HG02973 (cell line): ENCODE measurements at regions not wholly inside any gene's neighbourhood (a gene's known extent, or its start where the extent isn't known, plus 50 kb on each side); places are given as distances from the start of the nearest gene placed in this dataset.
"Not testable (repeated sequence)": the region's sequence is repeated elsewhere in the genome, so short reads cannot be mapped to it uniquely, and the experiment has no call there.

Source experiments
- ATAC-seq: cut with Tn5 transposase; IDR thresholded peaks from one replicate; pipeline ENCODE4 v1.9.1; 2021; ENCODE audit warnings: moderate library complexity; ENCODE audit not compliant: unreplicated experiment

DNA sequence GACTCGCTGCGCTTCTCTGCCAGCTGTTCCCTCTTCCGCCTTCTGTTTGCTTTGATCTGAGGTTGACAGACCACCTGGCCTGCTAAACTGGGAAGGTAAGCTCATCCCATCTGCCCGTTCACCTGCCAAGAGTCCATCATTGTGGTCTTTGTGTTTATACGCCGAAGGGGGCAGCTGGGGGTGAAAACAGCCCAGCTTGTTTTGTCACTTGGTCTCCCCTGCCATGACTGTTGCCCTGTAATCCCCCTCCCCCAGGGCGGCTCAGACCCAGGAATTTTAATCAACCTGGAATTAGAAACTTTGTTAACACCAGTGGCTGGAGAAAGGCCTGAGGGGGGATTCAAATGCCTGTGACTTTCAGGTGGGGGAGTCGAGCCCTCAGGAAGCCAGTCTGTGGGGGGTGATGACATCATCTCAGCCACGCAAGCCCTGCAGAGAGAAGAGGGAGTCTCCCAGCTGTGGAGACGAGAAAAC lies 333.3 kb downstream of the BCOR start:
- ATAC-seq: no peak

DNA sequence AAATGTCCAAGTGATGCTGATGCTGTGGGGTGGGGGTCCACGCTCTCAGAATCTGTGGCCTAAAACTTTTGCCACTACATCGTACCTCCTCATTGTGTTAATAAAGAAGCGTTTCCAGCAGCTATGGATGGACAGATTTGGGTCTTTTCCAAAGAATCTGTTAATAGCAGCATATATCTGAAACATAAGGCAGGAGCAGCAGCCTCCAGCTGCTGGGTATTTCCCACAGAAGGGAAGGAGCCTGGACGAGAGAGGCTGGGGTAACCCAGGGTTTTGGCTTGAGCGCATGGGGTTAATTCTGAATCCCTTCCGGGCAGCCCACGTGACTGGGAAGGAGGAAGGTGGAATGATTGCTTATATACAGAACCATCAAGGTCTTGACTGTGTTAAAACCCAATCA lies 332.4 kb downstream of the BCOR start:
- ATAC-seq: no peak

DNA sequence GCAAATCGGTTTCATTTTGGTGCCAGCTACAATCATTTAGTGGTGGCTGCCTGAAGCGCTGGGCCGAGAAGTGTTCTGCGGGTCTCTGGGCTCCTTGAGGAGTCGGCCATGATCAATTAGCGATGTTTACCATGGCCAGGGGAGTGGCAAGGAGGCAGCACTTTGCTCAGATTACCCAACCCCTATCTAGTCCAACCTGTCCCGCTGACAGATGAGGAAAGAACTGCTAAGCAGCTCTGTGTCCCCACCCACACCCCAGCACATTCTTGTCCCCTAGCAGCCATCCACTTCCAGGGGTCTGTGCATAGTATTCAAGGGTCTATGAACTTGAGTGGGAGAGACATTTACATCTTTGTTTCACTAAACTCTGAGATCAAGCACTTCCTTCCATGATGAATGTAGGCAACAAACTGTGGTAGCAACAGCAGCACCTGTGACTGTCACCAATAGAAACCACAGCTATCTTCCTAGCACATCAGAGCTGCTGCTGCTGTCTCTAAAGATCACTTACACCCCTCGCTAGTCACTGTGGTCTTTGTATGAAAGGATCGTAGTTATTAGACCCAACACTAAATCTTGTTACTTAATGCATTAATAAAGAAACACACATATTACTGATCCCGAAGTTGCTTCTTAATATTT lies 331.6 kb downstream of the BCOR start:
- ATAC-seq: no peak

DNA sequence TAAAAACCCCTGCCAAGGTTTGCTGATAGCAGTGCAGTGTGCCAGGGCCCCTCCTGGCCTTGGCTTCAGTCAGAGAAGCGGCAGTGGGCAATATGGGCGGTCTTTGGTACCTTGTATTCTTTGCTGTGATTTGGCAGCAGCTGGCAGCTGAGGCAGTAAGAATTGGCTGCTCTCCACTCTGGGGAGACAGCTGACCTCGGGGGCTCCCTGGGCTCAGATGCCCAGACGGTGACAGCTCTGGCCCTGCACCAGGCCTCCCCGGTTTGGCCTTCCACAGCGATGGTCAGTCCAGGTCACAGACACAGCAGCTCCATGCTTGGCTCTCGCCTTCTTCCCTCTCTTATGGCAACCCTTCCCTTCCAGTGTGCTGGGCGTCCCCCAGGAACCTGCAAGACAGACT lies 330.9 kb downstream of the BCOR start:
- ATAC-seq: no peak

DNA sequence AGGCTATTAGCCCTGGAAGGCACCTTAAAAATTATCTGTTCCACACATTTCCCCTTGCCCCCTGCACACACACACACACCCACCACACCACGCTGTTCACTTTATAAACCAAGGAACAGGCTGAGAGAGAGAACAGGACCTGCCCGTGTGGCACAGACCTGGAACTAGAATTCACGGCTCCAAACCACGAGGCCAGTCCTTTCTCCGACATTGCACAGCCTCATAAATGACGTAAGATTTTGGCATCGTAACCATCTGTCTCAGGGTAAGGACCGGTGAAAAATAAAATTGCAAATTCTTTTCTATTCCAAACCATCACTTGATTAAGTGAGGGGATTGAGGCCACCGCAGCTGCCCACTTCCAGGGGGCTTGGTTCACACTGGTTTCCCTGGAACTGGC lies 330.3 kb downstream of the BCOR start:
- no peak for ATAC-seq

DNA sequence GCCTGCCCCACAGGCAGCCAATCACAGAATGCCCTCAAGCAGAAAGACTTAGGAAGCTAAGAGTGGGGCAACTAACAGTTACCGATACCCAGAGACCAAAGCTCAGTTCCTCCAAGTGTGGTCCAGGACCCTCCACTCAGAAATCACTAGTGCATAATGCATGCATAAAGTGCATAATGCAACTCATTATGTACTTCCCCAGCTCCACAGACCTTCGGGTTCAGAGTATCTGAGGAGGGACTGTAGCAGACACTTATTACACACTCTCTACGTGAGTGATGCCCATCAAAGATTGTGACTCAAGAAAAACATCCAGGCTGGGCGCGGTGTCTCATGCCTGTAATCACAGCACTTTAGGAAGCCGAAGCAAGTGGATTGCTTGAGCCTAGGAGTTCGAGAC lies 328.0 kb downstream of the BCOR start:
- ATAC-seq: no peak

DNA sequence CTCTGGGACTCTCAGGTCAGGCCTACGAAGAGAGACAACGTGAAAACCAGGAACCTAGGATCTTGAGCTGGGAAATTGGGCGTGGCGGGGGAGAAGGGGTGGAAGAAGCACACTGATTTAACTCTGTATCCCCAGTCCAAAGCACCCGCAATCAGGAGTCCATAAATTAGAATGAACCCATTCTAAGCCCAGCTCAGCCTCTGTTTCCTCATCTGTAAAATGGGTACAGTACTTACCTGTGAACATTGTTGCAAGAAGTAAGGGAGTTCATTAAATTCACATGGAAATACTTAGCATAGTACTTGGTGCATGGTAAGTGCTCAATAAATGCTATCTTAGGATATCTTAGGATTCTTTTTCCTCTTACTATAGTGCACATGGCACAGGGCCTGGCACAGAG lies 326.7 kb downstream of the BCOR start:
- no peak for ATAC-seq

DNA sequence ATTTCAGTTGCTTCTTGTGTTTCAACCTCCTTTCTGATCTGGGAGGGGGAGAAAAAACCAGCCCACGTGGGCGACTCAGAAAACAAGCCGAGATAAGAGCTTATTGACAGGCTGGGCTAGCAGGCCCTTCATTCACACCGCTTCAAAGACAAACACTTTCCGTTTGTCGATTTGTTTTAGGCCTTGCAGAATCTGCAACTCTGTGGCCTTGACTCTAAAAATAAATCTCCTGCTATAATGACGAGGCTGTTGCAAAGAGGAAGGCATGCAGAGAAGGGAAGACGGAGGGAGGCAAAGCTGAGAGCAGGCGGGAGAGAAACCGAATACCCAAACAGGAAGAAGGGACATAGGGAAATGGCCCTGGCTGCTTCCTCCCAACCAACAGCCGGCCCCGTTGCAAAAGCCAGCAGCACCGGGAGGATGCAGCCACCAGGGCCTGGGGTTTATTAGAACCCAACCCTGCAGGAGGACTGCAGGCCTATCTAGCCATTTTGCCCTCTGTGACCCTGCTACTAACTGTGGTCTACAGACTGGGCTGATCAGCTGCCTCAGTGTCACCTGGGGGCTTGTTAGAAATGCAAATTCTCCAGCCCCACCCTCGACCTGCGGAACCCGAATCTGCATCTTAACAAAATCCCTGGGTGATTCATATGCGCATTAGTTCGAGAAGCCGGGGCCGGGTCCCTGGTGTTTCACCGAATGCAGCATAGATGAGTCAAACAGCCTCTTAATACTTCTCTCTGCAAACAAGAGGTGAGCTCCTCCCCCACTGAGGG lies 325.5 kb downstream of the BCOR start:
- ATAC-seq: no peak

DNA sequence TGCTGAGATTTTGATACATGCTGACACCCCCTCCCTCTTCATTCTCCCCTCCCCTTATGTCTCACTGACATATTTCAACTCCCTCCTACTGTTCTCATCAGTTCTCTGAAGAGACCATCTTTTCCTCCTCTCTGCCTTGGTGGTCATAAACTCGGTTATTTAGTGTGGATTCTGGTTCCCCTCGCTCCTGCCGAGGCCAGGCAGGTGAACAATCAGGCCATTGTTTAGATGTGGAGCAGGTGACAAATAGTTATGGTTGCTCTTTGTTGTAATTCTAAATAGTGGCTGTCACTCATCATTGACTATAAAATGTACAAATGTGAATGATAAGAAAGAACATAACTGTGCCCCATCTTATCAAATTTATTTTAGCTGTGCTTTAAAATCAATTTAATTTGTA lies 324.6 kb downstream of the BCOR start:
- ATAC-seq: no peak

DNA sequence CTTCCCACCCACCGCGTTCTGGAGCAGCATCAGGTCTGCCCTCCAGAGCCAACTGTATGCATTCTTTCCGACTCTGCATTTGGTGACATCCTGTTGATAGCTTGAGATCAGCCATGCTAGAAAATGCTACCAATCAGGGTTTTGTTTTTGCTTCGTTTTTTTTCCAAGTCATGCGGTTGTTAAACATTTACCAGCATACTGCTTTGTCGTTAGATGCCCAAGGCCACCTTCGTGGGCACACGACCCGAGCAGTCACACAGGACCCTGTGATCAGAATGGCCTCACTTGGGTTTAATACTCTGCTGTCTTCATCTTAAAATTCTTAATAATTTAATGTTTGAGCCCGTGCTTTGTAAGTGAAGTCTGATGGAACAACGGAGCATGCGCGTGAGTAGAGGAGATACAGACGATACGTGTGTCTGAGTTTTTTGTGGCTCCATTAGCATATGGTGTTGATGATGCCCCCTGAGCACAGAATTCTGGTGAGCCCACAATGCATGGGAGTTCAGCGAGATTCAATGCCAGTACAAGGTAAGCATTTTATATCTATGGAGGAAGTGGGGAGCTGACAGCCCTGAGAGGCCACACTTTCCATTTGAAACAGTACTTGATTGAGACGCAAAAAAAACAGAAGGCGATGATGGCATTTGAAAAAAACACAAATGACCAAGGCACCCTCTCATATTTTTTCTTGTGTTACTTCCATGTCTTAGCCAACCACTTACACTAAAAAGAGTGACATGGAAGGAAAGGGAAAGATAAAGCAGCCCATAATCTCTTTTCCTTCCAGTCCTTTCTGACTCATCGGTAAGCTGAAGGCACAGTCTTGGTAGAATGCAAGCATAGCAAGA lies 323.6 kb downstream of the BCOR start:
- ATAC-seq: no peak

DNA sequence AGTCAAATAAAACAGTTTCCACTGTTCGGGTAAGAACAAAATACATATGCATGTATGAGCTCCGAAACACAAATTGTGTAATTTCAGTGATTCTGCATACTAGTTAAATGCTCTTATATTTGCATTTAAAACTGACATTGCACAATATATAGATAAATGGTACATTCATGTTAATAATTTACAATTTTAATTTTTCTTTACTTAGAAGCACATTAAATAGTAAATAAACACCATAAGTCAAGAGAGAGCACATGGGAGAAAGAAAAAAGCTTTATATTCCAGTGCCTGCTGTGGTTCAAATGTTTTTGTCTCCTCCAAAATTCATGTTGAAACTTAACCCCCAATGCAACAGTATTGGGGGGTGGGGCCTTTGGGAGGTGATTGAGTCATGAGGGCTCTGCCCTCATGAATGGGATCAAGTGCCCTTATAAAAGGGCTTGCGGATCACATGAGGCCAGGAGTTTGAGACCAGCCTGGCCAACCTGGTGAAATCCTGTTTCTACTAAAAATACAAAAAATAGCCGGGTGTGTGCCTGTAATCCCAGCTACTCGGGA lies 322.9 kb downstream of the BCOR start:
- no peak for ATAC-seq

DNA sequence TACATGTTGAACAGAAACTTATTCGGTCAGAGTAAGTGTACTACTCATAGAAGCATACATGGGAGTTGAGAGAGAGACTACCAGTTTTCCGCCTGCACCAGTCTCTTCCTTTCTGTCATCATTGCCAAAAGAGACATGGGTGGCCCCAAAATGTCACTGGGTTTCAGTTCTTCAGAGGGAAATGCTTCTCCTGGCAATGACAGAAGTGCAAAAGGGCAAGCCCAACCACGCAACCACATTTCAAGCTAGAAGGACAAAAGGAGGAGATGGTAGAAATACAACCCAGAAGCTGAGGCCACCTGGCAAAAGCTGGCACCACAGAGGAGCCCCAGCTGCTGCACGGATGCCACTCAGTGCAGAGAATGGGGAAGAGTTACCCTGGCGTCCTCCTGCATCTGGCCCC lies 320.1 kb downstream of the BCOR start:
- no peak for ATAC-seq

DNA sequence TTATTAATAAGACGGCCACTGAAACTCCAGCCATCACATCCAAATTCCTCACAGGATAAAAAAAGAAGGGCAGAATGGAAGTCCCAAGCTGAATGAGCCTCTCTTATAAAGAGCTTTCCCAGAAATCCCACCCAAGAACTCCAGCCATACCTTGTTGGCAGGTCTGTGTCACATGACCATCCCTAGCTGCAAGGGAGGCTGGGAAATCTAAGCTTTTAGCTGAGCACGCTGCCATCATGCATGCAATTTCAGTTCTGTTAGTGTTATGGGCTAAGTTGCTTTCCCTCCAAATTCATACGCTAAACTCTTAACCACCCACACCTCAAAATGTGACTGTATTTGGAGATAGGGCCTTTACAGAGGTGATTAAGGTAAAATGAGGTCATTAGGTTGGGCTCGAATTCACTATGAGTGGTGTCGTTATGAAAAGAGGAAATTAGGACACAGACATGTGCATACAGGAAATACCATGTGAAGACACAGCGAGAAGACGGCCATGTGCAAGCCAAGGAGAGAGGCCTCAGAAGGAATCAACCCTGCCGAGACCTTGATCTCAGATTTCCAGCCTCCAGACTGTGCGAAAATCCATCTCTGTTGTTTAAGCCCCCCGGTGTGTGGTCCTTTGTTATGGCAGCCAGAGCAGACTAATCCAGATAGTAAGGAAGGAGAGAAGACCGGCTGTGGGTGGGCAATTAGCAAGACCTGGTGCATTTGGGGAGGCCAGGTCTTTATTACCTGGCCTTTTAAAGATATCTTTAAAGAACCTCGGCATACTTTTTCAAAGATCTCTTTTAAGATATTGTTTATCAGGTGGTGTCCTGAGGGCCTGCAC lies 317.6 kb downstream of the BCOR start:
- ATAC-seq: no peak

DNA sequence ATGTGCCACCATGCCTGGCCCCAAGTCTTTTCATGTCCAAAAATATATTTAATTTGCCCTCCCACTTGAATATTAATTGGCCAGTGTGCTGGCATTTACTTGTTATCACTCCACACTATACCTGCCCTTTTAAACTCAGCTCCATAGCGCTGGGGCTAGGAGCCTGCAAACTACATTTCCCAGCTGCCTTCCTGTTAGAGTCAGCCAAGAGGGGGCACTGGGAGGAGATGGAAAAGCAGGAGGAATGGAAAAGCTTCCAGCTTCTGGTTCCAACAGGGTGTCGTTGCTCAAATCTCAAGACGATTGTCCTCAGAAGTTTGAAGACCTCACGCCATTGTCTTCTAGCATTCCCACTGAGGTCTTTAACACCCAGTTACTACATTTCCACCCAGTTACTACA lies 315.5 kb downstream of the BCOR start:
- ATAC-seq: no peak

DNA sequence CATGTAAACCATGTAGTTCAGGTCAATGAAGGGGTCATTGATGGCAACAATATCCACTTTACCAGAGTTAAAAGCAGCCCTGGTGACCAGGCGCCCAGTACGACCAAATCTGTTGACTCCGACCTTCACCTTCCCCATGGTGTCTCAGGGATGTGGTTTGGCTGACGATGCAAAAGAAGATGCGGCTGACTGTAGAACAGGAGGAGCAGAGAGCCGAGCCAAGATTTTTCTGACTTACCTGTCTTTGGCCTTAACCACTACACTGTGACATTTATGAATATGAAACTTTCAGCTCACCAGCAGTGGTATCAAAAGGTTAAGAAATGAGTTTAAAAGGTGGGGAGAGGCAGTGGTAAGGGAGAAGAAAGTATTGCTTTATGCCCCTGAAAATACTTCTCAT lies 309.8 kb downstream of the BCOR start:
- no peak for ATAC-seq

DNA sequence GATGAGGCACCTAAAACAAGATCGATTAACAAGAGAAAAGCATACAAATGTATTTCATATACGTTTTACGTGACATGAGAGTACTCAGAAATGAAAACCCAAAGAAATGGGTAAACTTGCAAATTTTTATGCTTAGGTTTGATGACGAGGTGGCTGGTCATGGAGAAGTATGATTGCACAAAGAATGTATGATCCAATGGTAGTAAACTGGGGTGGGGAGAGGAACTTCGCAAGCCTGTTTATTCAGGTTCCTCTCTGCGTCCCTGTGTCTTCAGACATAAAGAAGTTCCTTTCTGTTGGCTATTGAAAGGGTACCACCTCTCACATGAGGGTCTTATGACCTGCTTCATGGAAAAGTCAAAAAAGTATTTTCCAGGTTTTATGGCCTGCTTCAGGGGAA lies 309.2 kb downstream of the BCOR start:
- ATAC-seq: no peak

DNA sequence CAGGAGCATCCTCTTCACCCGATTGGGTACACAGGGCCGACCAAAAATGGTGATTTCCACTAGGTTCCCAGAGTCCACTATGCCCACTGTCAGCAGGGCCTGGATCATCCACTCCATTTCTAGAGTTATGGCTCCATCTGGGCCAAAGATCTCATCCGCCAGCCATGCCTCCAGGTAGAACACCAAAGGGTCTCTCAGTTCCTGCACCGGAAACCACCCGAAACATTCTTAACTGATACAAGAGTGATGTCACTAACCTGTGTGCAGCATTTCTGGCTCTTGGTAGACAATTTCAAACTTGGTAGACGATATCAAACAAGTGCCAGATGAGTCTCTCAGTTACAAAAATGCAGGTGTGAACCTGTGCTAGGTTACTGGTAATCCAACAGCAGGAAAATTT lies 306.1 kb downstream of the BCOR start:
- ATAC-seq: no peak

DNA sequence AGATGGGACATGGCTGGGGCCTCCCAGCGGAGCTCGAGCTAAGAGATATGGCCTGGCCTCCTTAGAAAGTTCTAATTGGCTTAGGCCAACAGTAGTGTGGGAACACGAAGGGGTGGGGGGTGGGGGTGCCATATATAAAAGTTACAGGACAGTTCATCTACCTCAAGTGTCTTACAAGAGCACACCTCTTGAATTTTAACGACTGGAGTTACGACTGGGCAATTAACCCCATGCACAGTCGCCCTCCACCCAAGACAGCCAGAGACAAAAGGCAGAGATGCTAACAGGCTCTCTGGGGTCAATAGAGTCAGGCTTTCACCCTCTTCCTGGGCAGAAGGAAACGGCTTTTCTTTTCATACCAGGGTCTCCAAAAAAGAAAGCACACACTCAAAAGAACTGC lies 302.2 kb downstream of the BCOR start:
- no peak for ATAC-seq

DNA sequence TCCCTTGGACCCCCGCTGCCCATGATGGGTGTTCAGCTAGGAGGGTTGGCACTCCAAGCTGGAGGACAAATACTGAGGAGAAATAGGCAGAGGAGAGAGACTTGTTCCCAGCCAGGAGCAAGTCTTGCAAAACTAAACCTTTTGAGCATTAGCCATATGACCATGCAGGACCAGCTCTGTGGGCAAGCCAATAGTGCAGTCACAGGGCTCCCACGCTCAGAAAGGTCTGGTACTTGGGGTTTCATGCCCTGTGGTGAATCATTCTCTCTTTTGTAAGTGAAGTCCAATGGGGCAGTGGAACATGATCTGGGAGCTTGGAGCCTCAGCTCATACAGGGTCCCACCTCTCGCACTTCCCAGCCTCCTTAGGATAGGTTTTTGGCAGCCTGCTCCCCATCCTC lies 300.9 kb downstream of the BCOR start:
- no peak for ATAC-seq

DNA sequence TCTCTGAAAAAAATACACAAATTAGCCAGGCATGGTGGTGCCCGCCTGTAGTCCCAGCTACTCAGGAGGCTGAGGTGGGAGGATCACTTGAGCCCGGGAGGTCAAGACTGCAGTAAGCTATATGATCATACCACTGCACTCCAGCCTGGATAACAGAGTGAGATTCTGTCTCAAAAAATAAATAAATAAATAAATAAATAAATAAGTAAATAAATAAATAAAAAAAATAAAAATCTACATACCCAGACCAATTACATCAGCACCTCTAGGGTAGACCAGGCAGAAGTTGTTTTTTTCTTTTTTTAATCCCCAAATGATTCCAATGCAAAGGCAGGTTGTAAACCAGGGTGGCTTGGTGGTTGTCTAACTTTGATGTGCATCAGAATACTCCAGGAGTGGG lies 299.3 kb downstream of the BCOR start:
- ATAC-seq: not testable (repeated sequence)

DNA sequence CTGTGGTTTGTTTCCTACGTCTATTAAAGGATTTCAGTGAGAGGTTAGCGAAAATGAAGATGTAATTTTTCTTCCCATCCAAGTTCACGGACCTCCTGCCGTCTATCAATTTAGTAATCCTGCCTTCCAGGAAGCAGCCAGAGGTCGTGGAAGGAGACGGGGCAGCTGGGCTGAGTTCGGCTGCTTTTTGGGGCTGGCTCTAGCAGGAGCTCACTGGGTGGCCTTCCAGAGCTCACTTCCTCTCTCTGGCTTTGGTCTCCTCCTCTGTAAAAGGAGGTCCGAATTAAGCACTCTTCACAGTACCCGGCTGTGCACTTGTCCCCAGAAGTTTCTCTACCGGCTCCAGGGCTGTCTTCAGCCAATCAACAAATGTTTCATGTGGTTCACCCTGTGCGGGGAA lies 295.4 kb downstream of the BCOR start:
- no peak for ATAC-seq
